H1 (cell line): ENCODE measurements at regions not wholly inside any gene's neighbourhood (a gene's known extent, or its start where the extent isn't known, plus 50 kb on each side); places are given as distances from the start of the nearest gene placed in this dataset.

Source experiments
- CTCF ChIA-PET: fragments of 300-600 bp; sonication (Branson Sonifier 250); formaldehyde crosslinking; loops from one replicate; lab custom pipeline; 2021; ENCODE audit not compliant: partially characterized antibody; lab: Charles Lee
- POLR2A ChIA-PET: fragments of 300-600 bp; sonication (Branson Sonifier 250); formaldehyde crosslinking; loops from one replicate; lab custom pipeline; 2021; ENCODE audit warnings: inconsistent platforms; ENCODE audit not compliant: partially characterized antibody; lab: Charles Lee
- DNase-seq, 2 experiments: peaks; one replicate each; pipeline versions ENCODE4 v3.0.0 to v3.0.0-alpha.2; 2010 to 2022; ENCODE audit warnings: low spot score in 2 of 2, low read depth in 1 of 2, mixed read lengths in 1 of 2
- FAIRE-seq: peaks from 2 replicates; lab custom pipeline; 2011; peaks lifted over from hg19 to GRCh38; lab: Jason Lieb, UNC
- H2AFZ ChIP-seq: 2 replicates; pipeline ENCODE4 v1.8.1; 2012; ENCODE audit warnings: low read length, inconsistent platforms
- H2AK5ac ChIP-seq: 2 replicates; pipeline ENCODE4 v1.6.1; 2013; ENCODE audit warnings: low read depth, low read length
- H2BK120ac ChIP-seq: replicated peaks from 2 replicates; pipeline ENCODE3; 2013; ENCODE audit warnings: low read depth, low read length, inconsistent platforms
- H2BK12ac ChIP-seq: 2 replicates; pipeline ENCODE4 v1.6.1; 2013; ENCODE audit warnings: low read depth, low read length
- H2BK15ac ChIP-seq: 2 replicates; pipeline ENCODE4 v1.6.1; 2013; ENCODE audit warnings: low read length
- H2BK20ac ChIP-seq: 2 replicates; pipeline ENCODE4 v1.6.1; 2013; ENCODE audit warnings: low read length
- H2BK5ac ChIP-seq: 2 replicates; pipeline ENCODE4 v1.6.1; 2013; ENCODE audit warnings: low read depth, low read length
- H3K14ac ChIP-seq: 2 replicates; pipeline ENCODE4 v1.6.1; 2013; ENCODE audit warnings: inconsistent platforms; ENCODE audit not compliant: insufficient read length
- H3K18ac ChIP-seq: 2 replicates; pipeline ENCODE4 v1.6.1; 2013; ENCODE audit warnings: low read length; ENCODE audit errors: extremely low read depth
- H3K23ac ChIP-seq: 2 replicates; pipeline ENCODE4 v1.6.1; 2013; ENCODE audit warnings: inconsistent platforms; ENCODE audit not compliant: insufficient read length
- H3K23me2 ChIP-seq: 2 replicates; pipeline ENCODE4 v1.6.1; 2013; ENCODE audit warnings: low read depth, low read length
- H3K27ac ChIP-seq: 2 replicates; pipeline ENCODE4 v1.6.1; 2011; ENCODE audit warnings: low read depth, low read length, inconsistent platforms
- H3K27me3 ChIP-seq, 4 experiments: replicated peaks in 1 of 4; 1 replicate in 1 of 4; 2 replicates in 3 of 4; pipeline versions ENCODE4 v1.6.1 to v1.8.1; 2011 to 2013; ENCODE audit warnings: low read length in 3 of 4, mild to moderate bottlenecking in 3 of 4, inconsistent platforms in 2 of 4, mixed read lengths in 2 of 4, moderate library complexity in 1 of 4; ENCODE audit not compliant: control insufficient read depth in 3 of 4, insufficient read depth in 3 of 4; ENCODE audit errors: extremely low read depth in 1 of 4
- H3K36me3 ChIP-seq, 4 experiments: 2 replicates each; pipeline versions ENCODE4 v1.6.1 to v1.8.1; 2011 to 2013; ENCODE audit warnings: mild to moderate bottlenecking in 4 of 4, low read length in 3 of 4, moderate library complexity in 2 of 4, control low read depth in 1 of 4, inconsistent platforms in 1 of 4; ENCODE audit not compliant: insufficient read depth in 4 of 4, control insufficient read depth in 2 of 4
- H3K4ac ChIP-seq: replicated peaks from 2 replicates; pipeline ENCODE3; 2013; ENCODE audit warnings: low read length, low read depth, mixed read lengths, inconsistent platforms; ENCODE audit not compliant: insufficient read length
- H3K4me1 ChIP-seq, 4 experiments: replicated peaks in 1 of 4; 1 replicate in 1 of 4; 2 replicates in 3 of 4; pipeline versions ENCODE4 v1.6.1 to v1.8.1; 2011 to 2013; ENCODE audit warnings: low read length in 3 of 4, inconsistent platforms in 2 of 4, mixed read lengths in 1 of 4; ENCODE audit not compliant: insufficient read depth in 4 of 4, control insufficient read depth in 3 of 4
- H3K4me2 ChIP-seq, 2 experiments: 2 replicates each; pipeline versions ENCODE4 v1.6.1 to v1.8.1; 2011 to 2013; ENCODE audit warnings: low read depth in 2 of 2, low read length in 2 of 2, control low read depth in 1 of 2, inconsistent platforms in 1 of 2, mild to moderate bottlenecking in 1 of 2; ENCODE audit not compliant: insufficient read depth in 1 of 2
- H3K4me3 ChIP-seq, 4 experiments: fragments of 200-600, 300-600 bp in 1 of 4; sonication (generic), shearing (Covaris generic), sonication (Bioruptor Twin) in 1 of 4; 2 replicates each; pipeline versions ENCODE4 v1.5.1 to v1.8.1; 2011 to 2016; ENCODE audit warnings: low read length in 4 of 4, low read depth in 3 of 4, control low read depth in 2 of 4, inconsistent platforms in 2 of 4, mild to moderate bottlenecking in 2 of 4, mixed read lengths in 1 of 4, moderate library complexity in 1 of 4; ENCODE audit not compliant: insufficient read depth in 2 of 4; ENCODE audit errors: extremely low read depth in 1 of 4
- H3K56ac ChIP-seq: replicated peaks from 2 replicates; pipeline ENCODE3; 2013; ENCODE audit warnings: low read depth, mild to moderate bottlenecking, mixed read lengths, low read length, inconsistent platforms; ENCODE audit not compliant: insufficient read length
- H3K79me1 ChIP-seq: 2 replicates; pipeline ENCODE4 v1.6.1; 2013; ENCODE audit warnings: low read depth, low read length, control low read depth
- H3K79me2 ChIP-seq, 2 experiments: 2 replicates each; pipeline versions ENCODE4 v1.6.1 to v1.8.1; 2012 to 2013; ENCODE audit warnings: low read length in 2 of 2, mild to moderate bottlenecking in 2 of 2, inconsistent platforms in 1 of 2; ENCODE audit not compliant: insufficient read depth in 2 of 2, control insufficient read depth in 1 of 2
- H3K9ac ChIP-seq, 4 experiments: replicated peaks in 1 of 4; 1 replicate in 1 of 4; 2 replicates in 3 of 4; pipeline versions ENCODE4 v1.6.1 to v1.8.1; 2011 to 2013; ENCODE audit warnings: low read depth in 3 of 4, low read length in 3 of 4, control low read depth in 2 of 4, mild to moderate bottlenecking in 2 of 4, moderate library complexity in 2 of 4, inconsistent platforms in 1 of 4; ENCODE audit errors: extremely low read depth in 1 of 4
- H3K9me3 ChIP-seq, 2 experiments: 2 replicates each; pipeline versions ENCODE4 v1.6.1 to v1.8.1; 2012 to 2013; ENCODE audit warnings: mild to moderate bottlenecking in 2 of 2, moderate library complexity in 2 of 2, control low read depth in 1 of 2, inconsistent platforms in 1 of 2, low read depth in 1 of 2, low read length in 1 of 2, mixed read lengths in 1 of 2; ENCODE audit not compliant: insufficient read depth in 2 of 2
- H4K20me1 ChIP-seq, 2 experiments: replicated peaks in 1 of 2; 2 replicates each; pipeline versions ENCODE3 to v1.8.1; 2011 to 2013; ENCODE audit warnings: inconsistent platforms in 2 of 2, low read length in 2 of 2, mild to moderate bottlenecking in 1 of 2; ENCODE audit not compliant: insufficient read depth in 2 of 2, control insufficient read depth in 1 of 2
- H4K5ac ChIP-seq: 2 replicates; pipeline ENCODE4 v1.6.1; 2013; ENCODE audit warnings: low read length, low read depth, mixed read lengths, inconsistent platforms; ENCODE audit not compliant: insufficient read length
- H4K8ac ChIP-seq: 2 replicates; pipeline ENCODE4 v1.8.0; 2013; ENCODE audit warnings: mild to moderate bottlenecking, moderate library complexity, low read length, inconsistent platforms; ENCODE audit not compliant: insufficient read depth; ENCODE audit errors: extremely low read depth
- H4K91ac ChIP-seq: replicated peaks from 2 replicates; pipeline ENCODE3; 2013; ENCODE audit warnings: low read length, mixed read lengths, inconsistent platforms; ENCODE audit not compliant: insufficient read length
- ATF2 ChIP-seq: IDR thresholded peaks from 2 replicates; pipeline ENCODE4 v1.6.1; 2012; ENCODE audit warnings: low read length, inconsistent platforms
- BACH1 ChIP-seq: IDR thresholded peaks from 2 replicates; pipeline ENCODE4 v1.6.1; 2012; ENCODE audit warnings: low read length, improper control_type of control experiment
- EP300 ChIP-seq, 2 experiments: IDR thresholded peaks; 1 replicate in 1 of 2; 2 replicates in 1 of 2; pipeline ENCODE4 v1.6.1; 2011 to 2012; ENCODE audit warnings: low read depth in 2 of 2, low read length in 2 of 2, mild to moderate bottlenecking in 2 of 2, borderline replicate concordance in 1 of 2, inconsistent platforms in 1 of 2, moderate library complexity in 1 of 2
- FOSL1 ChIP-seq: IDR thresholded peaks from 2 replicates; pipeline ENCODE4 v1.6.1; 2011; ENCODE audit warnings: mild to moderate bottlenecking, low read depth, low read length, moderate library complexity; ENCODE audit not compliant: insufficient read depth
- GTF2F1 ChIP-seq: IDR thresholded peaks from 2 replicates; pipeline ENCODE4 v1.6.1; 2012; ENCODE audit warnings: low read depth, low read length, improper control_type of control experiment, borderline replicate concordance
- JUN ChIP-seq: IDR thresholded peaks from 2 replicates; pipeline ENCODE4 v1.6.1; 2011; ENCODE audit warnings: low read depth, mild to moderate bottlenecking, improper control_type of control experiment, low read length
- KDM5A ChIP-seq: fragments of 200-600 bp; IDR thresholded peaks from 2 replicates; pipeline ENCODE4 v1.7.1; 2012; ENCODE audit warnings: mild to moderate bottlenecking, low read length, inconsistent platforms, mixed read lengths
- TCF12 ChIP-seq: IDR thresholded peaks from 2 replicates; pipeline ENCODE4 v1.6.1; 2011; ENCODE audit warnings: low read depth, mild to moderate bottlenecking, low read length
- ZNF274 ChIP-seq: IDR thresholded peaks from 2 replicates; pipeline ENCODE4 v1.7.0; 2012; ENCODE audit warnings: low read length, borderline replicate concordance; ENCODE audit errors: extremely low read depth
- WGBS, 2 experiments: shearing (Covaris generic) in 1 of 2; methylation state at CpG; one replicate each; pipeline versions ENCODE4 v1.1.6 to v1.1.7; 2013 to 2015; ENCODE audit warnings: low lambda C conversion rate in 2 of 2, mixed read lengths in 2 of 2, inconsistent platforms in 1 of 2, low coverage in 1 of 2, missing lambda C conversion rate in 1 of 2; ENCODE audit not compliant: insufficient replicate concordance in 2 of 2, insufficient coverage in 1 of 2, insufficient read length in 1 of 2; ENCODE audit errors: extremely low coverage in 1 of 2, missing lambda C conversion rate in 1 of 2; 5-methylcytosine and 5-hydroxymethylcytosine counted together

DNA sequence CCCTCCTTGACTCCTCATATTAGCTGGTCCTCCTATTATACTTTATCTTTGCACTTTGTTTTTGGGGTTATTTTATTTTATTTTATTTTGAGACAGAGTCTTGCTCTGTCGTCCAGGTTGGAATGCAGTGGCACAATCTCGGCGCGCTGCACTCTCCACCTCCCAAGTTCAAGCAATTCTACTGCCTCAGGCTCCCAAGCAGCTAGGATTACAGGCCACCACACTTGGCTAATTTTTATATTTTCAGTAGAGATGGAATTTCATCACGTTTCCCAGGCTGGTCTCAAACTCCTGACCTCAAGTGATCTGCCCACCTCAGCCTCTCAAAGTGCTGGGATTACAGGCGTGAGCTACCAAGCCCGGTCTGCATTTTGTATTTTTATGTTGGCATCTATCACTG, 126.7 kb downstream of the FOXB1 start:
- H3K56ac ChIP-seq, result no peak overlapping the region
- WGBS, 2 experiments, result 91% methylated on average over 7 of the region's 7 CpGs; no CpG with 5 or more reads in 1 of the 2 experiments
- no peak for TF ChIP-seq BACH1
- no peak for TF ChIP-seq TCF12
- no peak for TF ChIP-seq KDM5A
- TF ChIP-seq EP300 (IDR thresholded peaks at IDR 0.05; ENCODE audit: borderline replicate concordance in 1 of 2, low read depth in 2 of 2, low read length in 2 of 2), result no peak
- no peak for TF ChIP-seq ATF2
- TF ChIP-seq GTF2F1, result no peak
- TF ChIP-seq JUN, result no peak
- no peak for TF ChIP-seq ZNF274
- TF ChIP-seq FOSL1, result no peak

More for the DNA sequence above, 126.7 kb downstream of the FOXB1 start:
- no peak overlapping the region for H3K14ac ChIP-seq
- H3K4me3 ChIP-seq, result no peak overlapping the region
- no peak overlapping the region for H2BK5ac ChIP-seq
- H3K27ac ChIP-seq, result no peak overlapping the region
- H2BK120ac ChIP-seq, result no peak overlapping the region
- no peaks in the 10 kb centered on the region for H3K79me1 ChIP-seq
- no peak overlapping the region for H3K4me2 ChIP-seq
- H2AFZ ChIP-seq, result no peak overlapping the region
- H4K20me1 ChIP-seq, result no peaks in the 10 kb centered on the region
- H2AK5ac ChIP-seq, result no peak overlapping the region
- H3K23ac ChIP-seq, result no peak overlapping the region
- no peaks in the 10 kb centered on the region for H3K9me3 ChIP-seq
- DNase-seq, result no peak
- peaks cover 2% of the 10 kb centered on the region; the same call in 1 of the 2 replicates for H3K23me2 ChIP-seq
- ChIA-PET POLR2A (no interaction called here), CTCF (interaction anchor here (0.6 kb wide), 1 partner anchor 210 kb away, joined by 3 read pairs; no protein-coding TSS in a partner anchor)
- H3K27me3 ChIP-seq, result no peaks in the 10 kb centered on the region
- H2BK15ac ChIP-seq, result no peak overlapping the region
- H3K4ac ChIP-seq, result no peak overlapping the region
- H2BK20ac ChIP-seq, result no peak overlapping the region
- no peaks in the 10 kb centered on the region for H3K36me3 ChIP-seq
- H3K9ac ChIP-seq, result no peak overlapping the region
- no peak for FAIRE-seq
- H3K4me1 ChIP-seq, result peaks cover 0 to 14% (median 9%) of the 10 kb centered on the region in 4 experiments; a peak in 5 of 7 replicates
- H3K79me2 ChIP-seq, result no peaks in the 10 kb centered on the region
- no peak overlapping the region for H4K5ac ChIP-seq
- no peak overlapping the region for H3K18ac ChIP-seq
- H2BK12ac ChIP-seq, result no peak overlapping the region
- H4K8ac ChIP-seq, result no peak overlapping the region
- H4K91ac ChIP-seq, result no peak overlapping the region
